UCSD-AML1 (cell line): ENCODE measurements at regions not wholly inside any gene's neighbourhood (a gene's known extent, or its start where the extent isn't known, plus 50 kb on each side); places are given as distances from the start of the nearest gene placed in this dataset.

Experiments
- DNase-seq: peaks from one replicate; lab custom pipeline; 2025; ENCODE audit not compliant: unreplicated experiment; lab: John Stamatoyannopoulos, UW

DNA sequence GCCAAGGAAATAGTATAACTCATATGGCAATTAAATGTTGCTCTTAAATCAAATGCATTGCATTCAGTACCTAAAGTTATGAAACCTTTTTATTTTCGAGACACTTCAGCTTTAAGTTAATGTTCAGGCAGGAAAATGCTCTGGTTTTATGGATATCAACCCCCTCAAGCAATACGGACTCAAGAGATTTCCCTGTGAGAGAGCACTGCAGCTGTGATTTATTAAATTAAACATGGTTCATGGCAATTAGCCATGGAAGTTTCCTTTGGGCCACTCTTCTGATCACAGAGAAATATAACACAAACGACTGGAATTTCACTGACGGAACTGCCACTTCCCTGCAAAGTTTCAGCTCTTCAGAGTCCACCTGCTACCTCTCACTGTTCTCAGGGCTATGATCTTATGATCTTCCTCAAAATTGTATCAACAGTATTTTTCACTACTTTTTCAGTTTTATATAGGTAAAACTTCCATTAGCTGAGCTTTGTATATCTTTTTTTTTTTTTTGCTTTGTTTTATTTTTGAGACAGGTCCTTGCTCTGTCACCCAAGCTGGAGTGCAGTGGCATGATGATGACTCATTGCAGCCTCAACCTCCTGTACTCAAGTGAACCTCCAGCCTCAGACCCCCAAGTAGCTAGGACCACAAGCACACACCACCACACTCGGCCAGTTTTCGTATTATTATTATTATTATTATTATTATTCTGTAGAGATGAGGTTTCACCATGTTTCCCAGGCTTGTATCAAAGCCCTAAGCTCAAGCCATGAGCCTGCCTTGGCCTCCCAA, 923.1 kb upstream of the TMPRSS15 start:
- no peak for DNase-seq

DNA sequence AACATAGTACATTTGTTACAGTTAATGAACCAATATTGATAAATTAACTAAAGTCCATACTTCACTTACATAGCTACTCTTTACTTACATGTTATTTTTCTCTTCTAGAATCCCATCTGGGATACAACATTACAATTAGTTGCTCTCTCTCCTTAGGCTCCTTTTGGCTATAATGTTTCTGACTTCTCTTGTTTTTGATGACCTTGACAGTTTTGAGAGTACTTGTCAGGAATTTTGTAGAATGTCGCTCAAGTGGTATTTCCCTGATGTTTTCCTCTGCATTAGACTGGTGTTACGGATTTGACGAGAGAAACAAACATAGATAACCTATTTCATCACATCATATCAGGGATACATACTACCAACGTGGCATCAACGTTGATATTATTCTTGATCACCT, 925.4 kb upstream of the TMPRSS15 start:
- no peak for DNase-seq

DNA sequence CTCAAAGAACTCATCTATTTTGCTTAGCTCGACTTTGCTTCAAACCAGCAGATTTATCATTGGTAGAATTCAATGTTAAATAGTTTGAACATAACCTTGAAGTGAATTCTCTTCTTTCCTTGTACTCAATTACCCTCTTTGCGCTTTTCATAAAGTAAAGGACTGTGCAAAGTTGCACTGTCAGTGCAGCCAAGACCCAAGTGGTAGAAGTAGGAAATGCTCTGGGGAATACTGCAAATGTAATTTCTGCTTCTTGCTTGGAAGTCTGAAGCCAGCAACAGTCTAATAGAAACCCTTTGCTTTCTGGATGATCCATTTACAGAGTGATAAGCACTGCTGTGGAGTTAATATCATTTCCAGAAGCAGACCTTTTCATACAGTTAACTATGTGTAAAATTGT, 936.7 kb upstream of the TMPRSS15 start:
- no peak for DNase-seq

DNA sequence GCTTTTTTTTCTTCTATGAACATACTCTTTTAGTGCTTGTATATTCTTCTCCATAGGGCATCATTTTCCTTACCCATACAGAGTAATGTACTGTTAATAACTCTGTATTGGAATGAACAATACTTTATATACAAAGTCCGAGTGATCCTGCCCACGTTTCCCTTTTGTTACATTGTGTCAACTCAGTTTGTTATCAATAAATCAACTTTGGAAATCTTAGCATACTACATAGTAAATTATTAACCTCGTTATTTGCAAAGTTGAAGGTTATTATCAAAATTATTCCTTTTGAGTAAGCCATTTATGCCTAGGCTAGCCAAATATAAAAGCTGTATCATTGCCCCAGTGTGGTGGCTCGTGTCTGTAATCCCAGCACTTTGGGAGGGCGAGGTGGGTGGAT, 937.4 kb upstream of the TMPRSS15 start:
- DNase-seq: no peak

DNA sequence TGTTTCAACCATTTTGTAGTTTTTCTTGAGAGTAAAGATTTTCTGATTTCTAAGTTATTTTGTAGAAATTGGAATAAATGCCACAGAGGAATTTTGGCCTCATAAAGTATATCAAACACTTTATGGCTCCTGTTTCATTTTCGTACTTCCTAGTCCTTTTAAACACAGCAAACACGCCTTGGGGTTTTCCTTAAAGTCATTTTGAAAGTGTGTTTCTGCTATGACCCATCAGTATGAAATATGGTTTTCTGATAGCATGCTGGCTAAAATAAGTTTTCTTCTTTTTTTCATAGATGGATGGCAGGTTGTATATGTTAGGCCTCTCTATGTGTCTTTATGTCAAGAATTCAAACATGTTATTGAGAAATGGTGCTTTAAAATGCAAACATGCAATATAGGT, 940.1 kb upstream of the TMPRSS15 start:
- no peak for DNase-seq

DNA sequence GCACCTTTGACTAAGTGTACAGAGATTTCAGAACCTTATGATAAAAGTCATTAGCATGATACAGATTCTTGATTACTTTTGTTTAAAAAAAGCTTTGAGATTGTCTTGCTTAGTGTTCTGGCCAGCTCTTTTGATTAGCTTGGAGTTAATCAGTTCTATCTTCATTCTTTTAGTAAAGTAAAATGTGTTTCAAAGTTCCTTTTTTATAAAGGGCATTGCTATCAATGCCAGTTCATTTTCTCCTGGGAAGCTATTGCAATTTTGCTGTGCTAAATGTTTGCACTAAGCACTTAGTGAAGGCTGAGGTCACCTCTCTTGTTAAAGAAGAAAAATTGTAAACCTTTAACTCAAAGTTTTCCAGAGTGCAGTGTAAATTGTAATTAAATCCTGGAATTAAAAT, 946.7 kb upstream of the TMPRSS15 start:
- no peak for DNase-seq

DNA sequence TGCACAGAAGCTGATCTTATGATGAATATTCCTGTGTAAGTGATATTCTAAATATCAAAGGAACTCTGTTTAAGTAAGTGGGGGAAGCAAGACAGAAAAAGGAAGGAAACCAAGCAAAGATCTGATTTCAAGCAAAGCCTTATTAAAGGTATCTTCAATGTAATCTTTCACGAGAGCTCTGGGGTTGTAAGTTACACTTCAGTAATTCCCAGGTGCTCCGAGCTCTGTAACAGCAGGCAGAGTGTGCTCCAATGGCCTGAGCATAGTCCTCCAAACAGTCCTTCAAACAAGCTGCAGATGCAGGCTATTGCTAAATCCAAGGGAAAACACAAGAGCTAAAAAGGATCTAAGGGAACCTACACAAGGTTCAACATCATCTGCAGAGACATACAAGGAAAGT, 949.7 kb upstream of the TMPRSS15 start:
- no peak for DNase-seq

DNA sequence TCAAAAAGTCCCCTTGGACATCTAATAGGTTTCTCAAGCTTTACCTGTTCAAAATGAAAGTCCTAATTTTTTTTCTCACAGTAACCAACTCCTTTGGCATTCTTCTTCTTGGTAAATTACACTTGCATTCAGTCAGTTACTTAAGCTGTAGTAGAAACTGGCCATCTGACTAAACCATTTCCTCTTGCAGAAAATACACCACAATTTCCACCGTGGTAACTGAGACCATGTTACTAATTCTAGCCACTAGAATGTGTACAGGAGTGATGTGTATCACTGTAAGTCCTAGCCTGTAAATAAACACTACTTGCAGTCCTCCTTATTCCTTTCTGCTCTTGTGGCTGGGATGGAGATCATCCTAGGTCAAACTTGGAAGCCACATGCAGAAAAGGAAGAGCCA, 965.4 kb upstream of the TMPRSS15 start:
- DNase-seq: no peak

DNA sequence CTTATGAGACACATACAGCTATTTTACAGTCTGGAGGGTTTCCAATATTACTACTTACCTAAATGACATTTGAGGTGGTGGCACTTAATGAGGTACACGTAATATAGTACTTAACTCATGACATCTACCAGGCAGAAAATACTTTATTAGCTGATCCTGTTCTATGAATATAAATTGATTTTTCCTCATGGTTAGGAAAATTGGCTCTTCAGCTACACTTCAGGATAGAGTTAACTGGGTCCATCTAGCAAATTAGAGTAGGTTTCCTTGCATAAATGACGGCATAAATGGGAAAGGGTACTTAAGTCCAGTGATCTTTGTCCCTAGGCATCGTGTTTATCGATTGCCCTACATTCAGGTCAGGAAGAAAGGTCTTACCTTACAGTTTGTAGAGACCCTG, 988.8 kb upstream of the TMPRSS15 start:
- no peak for DNase-seq

DNA sequence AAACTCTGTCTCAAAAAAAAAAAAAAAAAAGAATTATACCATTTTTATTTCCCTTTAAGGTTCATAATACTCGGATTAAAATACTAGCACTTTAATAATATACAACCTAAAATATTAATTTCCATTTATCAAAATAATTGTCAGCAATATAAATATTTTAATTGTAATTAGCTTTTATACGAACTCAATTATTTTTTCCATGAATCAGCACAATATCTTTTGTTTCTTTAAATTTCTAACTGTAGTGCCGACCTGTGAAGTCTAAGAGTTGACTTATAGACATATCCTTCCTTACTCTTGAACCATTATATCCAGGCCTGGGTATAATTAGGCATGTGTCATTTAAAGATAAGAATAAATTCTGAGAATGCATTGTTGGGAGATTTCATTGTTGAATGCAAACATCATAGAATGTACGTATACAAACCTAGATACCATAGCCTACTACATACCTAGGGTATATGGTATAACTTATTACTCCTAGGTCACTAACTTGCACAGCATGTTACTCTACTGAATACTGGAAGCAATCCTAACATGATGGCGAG, 996.7 kb upstream of the TMPRSS15 start:
- no peak for DNase-seq

DNA sequence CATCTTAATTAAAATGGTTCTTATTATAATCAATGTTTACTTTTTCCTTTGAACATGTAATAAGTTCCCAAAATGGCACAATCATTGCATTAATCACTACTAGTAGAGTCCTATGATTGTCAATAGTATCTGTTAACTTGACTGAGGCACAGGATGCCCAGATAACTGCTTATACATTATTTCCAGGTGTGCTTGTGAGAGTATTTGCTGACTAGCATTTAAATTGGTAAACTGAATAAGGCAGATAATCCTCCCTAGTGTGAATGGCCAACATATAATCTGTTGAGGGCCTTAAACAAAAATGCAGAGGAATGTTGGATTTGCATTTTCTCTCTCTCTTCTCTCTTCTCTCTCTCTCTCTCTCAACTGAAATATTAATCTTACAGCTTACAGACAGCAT, 999.3 kb upstream of the TMPRSS15 start:
- no peak for DNase-seq

DNA sequence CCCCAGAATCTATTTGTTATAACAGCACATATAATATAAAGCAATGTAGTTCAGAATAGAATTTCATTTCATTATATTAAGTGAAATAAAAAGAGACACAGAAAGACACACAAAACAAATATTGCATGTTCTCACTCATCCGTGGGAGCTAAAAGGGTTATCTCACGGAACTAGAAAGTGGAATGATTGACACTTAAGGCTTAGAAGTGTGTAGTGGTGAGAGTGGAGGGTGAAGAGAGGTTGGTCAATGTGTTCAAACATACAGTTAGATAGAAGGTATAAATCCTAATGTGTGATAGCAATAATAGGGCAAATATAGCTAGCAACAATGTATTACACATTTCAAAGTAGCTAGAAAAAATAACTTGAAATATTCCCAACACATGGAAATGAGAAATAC, 1001.7 kb upstream of the TMPRSS15 start:
- no peak for DNase-seq

DNA sequence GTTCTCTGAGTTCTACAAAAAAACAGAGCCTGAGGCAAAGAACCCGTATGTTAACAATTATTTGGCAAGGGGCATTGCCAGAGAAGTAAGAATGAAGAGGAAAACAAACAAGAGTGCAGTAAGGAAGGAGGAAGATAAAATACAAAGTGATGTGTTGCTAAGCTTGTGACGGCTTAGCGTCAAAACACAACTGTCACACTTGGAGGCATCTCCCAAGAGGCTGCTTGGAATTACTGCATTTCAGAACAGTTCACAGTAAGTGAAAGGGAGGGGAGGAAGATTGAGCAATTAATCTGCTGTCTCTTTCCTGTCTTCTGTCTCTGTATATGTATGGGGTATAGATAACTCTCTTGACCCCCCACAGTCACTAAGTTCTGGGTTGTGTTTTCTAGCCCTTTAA, 1017.0 kb upstream of the TMPRSS15 start:
- no peak for DNase-seq

DNA sequence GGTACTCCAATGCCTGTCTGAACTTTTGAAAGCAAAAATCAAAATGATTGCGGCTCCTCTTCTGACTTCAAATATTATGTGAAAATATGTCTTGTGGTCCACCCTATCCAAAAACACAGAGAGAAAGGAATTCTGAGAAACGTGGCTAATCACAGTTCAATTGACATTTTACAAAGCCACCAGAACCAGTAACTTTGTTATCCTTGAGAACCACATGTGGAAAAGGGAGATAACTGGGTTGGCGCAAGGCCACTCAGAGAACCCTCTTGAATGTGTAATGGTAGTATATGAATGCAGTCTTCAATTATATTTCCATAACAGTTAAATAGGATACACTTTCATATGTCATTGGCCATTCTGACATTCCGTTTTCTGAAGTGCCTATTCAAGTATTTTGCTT, 1030.0 kb upstream of the TMPRSS15 start:
- DNase-seq: no peak

DNA sequence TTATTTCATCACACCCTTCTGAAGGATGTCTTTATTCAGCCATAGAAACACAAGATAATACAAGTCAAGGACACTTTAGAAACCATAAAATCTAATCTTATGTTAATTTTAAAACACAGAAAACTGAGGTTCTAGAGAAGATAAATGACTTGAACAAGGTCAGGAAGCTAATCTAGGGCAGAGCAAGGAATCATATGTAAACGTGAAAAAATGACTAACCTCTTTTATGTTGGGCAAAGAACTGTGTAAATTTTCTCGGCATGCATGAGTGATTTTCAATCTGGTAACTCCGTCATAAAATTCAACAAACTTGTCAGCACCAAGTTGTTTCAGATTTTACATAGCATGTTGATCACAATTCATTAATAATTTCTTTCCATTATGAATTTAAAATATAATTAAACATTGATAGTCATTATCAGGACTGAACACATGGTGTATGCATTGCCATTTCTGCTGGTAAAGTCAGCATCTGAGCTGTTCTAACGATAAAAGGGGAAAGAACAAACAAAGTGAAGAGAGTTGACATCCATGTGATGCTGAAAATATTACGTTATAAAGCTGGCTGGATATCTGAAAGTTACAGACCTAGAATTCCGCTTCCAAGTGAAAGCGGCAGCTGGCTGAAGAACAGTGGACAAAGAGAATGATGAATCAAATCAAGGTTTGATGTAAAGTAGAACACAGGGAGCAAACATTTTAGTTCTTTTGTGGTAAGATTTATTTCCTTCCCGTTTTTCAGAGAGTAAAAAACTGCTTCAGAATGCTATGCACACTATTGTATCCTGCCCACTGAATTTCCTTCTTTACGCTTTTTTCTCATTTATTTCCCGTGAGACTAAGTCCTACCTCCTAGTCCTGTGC, 1037.4 kb upstream of the TMPRSS15 start:
- DNase-seq: no peak

DNA sequence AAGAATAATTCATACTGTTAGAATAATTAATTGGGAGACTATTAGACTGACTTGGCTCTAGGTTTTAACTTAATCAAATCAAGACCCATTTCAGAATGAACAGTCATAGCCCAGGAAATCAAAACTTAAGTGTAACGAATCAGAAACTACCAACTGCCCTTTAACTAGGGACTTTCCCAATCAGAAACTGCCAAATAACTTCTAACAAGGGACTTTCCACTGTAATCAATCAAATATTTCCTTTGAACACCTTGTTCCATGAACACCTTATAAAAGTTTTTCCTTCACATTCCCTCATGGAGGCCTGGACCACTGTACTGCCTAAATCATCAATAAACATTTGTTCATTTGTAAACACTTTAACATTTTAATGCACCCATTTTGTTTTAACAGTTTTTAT, 1054.7 kb upstream of the TMPRSS15 start:
- DNase-seq: no peak

DNA sequence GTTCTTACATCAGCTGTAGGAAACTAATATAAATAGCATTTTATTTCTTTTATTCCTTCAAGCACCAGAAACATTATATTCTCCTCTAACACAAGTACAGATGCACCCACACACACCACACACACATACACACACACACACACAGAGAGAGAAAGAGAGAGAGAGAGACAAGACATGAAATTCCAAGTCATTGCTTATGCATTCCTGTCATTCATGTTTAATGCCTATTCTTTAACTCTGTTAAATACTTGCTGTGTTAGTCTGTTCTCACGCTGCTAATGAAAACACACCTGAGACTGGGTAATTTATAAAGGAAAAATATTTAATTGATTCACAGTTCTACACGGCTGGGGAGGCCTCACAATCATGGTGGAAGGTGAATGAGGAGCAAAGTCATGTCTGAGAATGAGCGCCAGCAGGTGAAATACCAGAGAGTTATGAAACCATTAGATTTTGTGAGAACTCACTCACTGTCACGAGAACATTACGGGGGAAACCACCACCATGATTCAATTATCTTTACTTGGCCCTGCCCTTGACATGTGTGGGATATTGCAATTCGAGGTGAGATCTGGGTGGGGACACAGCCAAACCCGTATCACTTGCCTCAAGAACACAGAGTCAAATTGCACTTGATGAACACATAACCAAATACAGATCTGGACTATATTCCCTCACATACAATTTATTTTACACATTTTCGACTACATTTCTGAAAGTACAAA, 1058.1 kb upstream of the TMPRSS15 start:
- DNase-seq: no peak

DNA sequence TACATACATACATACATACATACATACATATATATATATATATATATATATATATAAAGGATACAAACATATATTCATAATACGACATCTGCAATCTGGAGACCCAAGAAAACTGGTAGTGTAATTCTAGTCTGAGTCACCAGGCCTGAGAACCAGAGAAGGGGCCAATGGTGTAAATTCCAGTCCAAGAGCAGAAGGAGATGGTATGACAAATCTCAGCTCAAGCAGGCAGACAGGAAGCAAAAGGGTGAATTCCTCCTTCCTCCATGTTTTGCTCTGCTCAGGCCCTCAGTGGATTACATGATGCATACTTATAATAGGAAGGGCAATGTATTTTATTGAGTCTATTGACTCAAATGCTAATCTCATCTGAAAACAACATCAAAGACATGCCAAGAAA, 1060.4 kb upstream of the TMPRSS15 start:
- DNase-seq: no peak

DNA sequence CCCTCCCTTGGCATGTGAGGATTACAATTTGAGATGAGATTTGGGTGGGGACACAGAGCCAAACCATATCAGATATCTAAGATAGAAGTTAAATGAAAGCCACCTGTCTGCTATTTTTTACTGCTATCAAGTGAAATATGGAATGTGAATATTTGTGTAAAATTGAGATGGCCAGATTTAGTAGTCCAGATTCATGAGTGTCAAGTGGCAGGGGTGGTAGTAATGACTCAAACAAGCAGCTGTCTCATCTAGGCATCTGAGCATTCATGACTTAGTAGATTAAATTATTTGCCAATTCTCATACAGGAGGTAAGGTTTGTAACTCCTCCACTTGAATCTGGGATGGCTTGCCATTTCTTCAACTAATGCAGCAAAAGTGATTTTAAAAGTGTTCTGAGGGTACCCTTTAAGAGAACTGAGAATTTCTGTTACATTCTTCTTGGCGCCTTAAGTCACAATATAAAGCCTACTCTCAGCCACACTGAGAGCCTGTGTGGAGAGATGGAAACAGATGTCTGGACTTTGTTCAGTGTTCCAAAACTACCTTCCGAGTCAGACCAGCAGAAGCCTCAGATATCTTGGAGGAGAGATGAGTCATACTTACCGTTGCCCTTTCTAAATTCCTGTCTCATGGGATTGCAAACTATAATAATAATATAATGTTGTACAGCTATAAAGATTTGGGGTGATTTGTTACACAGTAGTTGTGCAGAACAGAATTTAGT, 1065.6 kb upstream of the TMPRSS15 start:
- no peak for DNase-seq

DNA sequence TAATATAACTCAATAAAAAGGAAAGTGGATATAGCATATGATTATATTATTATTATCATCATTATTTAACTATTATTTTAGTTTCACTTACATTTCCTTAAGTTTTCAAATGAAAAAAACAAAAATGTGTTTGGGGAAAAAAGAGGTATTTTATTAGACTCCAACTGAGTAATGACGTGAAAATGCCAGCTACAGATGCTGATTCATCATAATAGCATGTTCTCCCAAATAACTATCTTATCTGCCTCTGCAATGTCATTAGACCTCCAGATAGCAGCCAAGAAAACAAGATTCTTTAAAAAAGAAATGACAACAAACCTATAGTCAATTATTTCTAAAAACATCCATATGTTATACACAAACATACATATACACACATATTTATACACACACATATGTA, 1071.9 kb upstream of the TMPRSS15 start:
- DNase-seq: no peak

DNA sequence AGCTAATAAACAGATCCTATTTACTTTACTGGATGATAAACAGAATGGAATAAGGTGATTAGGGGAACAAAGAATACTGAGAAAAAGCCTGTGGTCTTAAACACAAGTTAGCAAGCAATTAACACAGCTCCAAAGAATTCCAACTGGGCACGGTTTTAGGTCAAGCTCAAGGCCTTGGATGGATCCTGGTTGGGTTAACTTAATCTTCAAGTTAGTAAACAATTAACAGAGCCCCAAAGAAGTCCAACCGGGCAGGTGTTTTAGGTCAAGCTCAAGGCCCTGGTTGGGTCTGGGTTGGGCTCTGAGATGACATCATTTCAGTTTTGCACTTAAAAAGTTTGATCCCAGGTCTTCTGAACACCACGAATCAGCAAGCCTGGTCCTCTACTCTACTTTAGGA, 1086.3 kb upstream of the TMPRSS15 start:
- DNase-seq: no peak
